IMR-90 (cell line): ENCODE measurements at regions not wholly inside any gene's neighbourhood (a gene's known extent, or its start where the extent isn't known, plus 50 kb on each side); places are given as distances from the start of the nearest gene placed in this dataset.

Experiments used
- ATAC-seq: fragments of 200-7000 bp; cut with Tn5 transposase; 2 replicates; pipeline ENCODE4 v1.9.1; 2020; ENCODE audit warnings: low read depth, mild to moderate bottlenecking, moderate library complexity
- BruUV-seq: library from RNA; stranded (reverse); fragments of 400-500 nt; replicated peaks from 2 replicates; lab custom pipeline; 2021; lab: Mats Ljungman, UMichigan
- CTCF ChIA-PET: fragments of 300-600 bp; formaldehyde crosslinking; extraction: SDS; loops from one replicate; lab custom pipeline; 2021; ENCODE audit warnings: antibody characterized with exemption; lab: Yijun Ruan, JAX
- POLR2A ChIA-PET: fragments of 300-600 bp; sonication (Branson Sonifier 250); formaldehyde crosslinking; loops from one replicate; lab custom pipeline; 2022; ENCODE audit warnings: antibody characterized with exemption; ENCODE audit not compliant: unreplicated experiment; lab: Charles Lee
- DNase-seq: peaks from one replicate; pipeline ENCODE4 v3.0.0; 2013
- H2AFZ ChIP-seq: replicated peaks from 2 replicates; pipeline ENCODE3; 2013; ENCODE audit warnings: low read length, mild to moderate bottlenecking; ENCODE audit not compliant: poor library complexity
- H2AK5ac ChIP-seq: 2 replicates; pipeline ENCODE4 v1.6.1; 2013; ENCODE audit warnings: low read depth, low read length, inconsistent platforms
- H2AK9ac ChIP-seq: replicated peaks from 2 replicates; pipeline ENCODE3; 2013; ENCODE audit warnings: mild to moderate bottlenecking, low read depth, low read length, moderate library complexity; ENCODE audit not compliant: poor library complexity
- H2BK120ac ChIP-seq: 2 replicates; pipeline ENCODE4 v1.6.1; 2013; ENCODE audit warnings: low read depth, low read length, inconsistent platforms
- H2BK15ac ChIP-seq: 3 replicates; pipeline ENCODE4 v1.6.1; 2013; ENCODE audit warnings: low read depth, low read length, inconsistent platforms
- H2BK20ac ChIP-seq: 2 replicates; pipeline ENCODE4 v1.6.1; 2013; ENCODE audit warnings: low read depth, mild to moderate bottlenecking, inconsistent platforms, low read length, moderate library complexity
- H2BK5ac ChIP-seq: 2 replicates; pipeline ENCODE4 v1.6.1; 2013; ENCODE audit warnings: mild to moderate bottlenecking, low read depth, low read length, inconsistent platforms; ENCODE audit not compliant: poor library complexity, severe bottlenecking
- H3K14ac ChIP-seq: replicated peaks from 2 replicates; pipeline ENCODE4 v1.6.1; 2013; ENCODE audit warnings: low read depth, low read length, inconsistent platforms
- H3K18ac ChIP-seq: 2 replicates; pipeline ENCODE4 v1.6.1; 2013; ENCODE audit warnings: low read depth, low read length, control low read depth
- H3K23ac ChIP-seq: 2 replicates; pipeline ENCODE4 v1.6.1; 2013; ENCODE audit warnings: low read depth, low read length, inconsistent platforms
- H3K27ac ChIP-seq: 2 replicates; pipeline ENCODE4 v1.5.1; 2013; ENCODE audit warnings: mild to moderate bottlenecking, control low read depth, low read length; ENCODE audit not compliant: insufficient read depth
- H3K27me3 ChIP-seq: 2 replicates; pipeline ENCODE4 v1.6.1; 2013; ENCODE audit warnings: low read length; ENCODE audit not compliant: control insufficient read depth, insufficient read depth
- H3K36me3 ChIP-seq: 2 replicates; pipeline ENCODE4 v1.6.1; 2013; ENCODE audit warnings: low read length, mixed read lengths; ENCODE audit not compliant: control insufficient read depth, insufficient read depth
- H3K4ac ChIP-seq: 2 replicates; pipeline ENCODE4 v1.6.1; 2013; ENCODE audit warnings: low read depth, low read length, inconsistent platforms
- H3K4me1 ChIP-seq: 2 replicates; pipeline ENCODE4 v1.6.1; 2013; ENCODE audit warnings: low read length, mixed read lengths; ENCODE audit not compliant: control insufficient read depth, insufficient read depth
- H3K4me2 ChIP-seq: 2 replicates; pipeline ENCODE4 v1.6.1; 2013; ENCODE audit warnings: low read depth, mild to moderate bottlenecking, control low read depth, low read length, moderate library complexity
- H3K4me3 ChIP-seq: 2 replicates; pipeline ENCODE4 v1.5.1; 2013; ENCODE audit warnings: low read depth, mild to moderate bottlenecking, control low read depth, low read length, moderate library complexity; ENCODE audit not compliant: insufficient read depth
- H3K56ac ChIP-seq: 2 replicates; pipeline ENCODE4 v1.6.1; 2013; ENCODE audit warnings: low read length, inconsistent platforms; ENCODE audit not compliant: insufficient read depth; ENCODE audit errors: extremely low read depth
- H3K79me1 ChIP-seq, 2 experiments: 2 replicates each; pipeline ENCODE4 v1.6.1; 2013; ENCODE audit warnings: low read length in 2 of 2, inconsistent platforms in 1 of 2, low read depth in 1 of 2
- H3K9ac ChIP-seq: 2 replicates; pipeline ENCODE4 v1.6.1; 2013; ENCODE audit warnings: low read depth, low read length, control low read depth
- H3K9me1 ChIP-seq: 2 replicates; pipeline ENCODE4 v1.6.1; 2013; ENCODE audit warnings: low read length, inconsistent platforms; ENCODE audit not compliant: insufficient read depth
- H3K9me3 ChIP-seq: 2 replicates; pipeline ENCODE4 v1.6.1; 2013; ENCODE audit warnings: low read length; ENCODE audit not compliant: control insufficient read depth, insufficient read depth
- H4K20me1 ChIP-seq: 2 replicates; pipeline ENCODE4 v1.6.1; 2013; ENCODE audit warnings: low read length, inconsistent platforms; ENCODE audit not compliant: insufficient read depth
- H4K5ac ChIP-seq: 2 replicates; pipeline ENCODE4 v1.6.1; 2013; ENCODE audit warnings: mild to moderate bottlenecking, low read depth, low read length, control low read depth
- H4K8ac ChIP-seq, 2 experiments: 2 replicates each; pipeline ENCODE4 v1.6.1; 2013; ENCODE audit warnings: low read depth in 2 of 2, low read length in 2 of 2, control low read depth in 1 of 2, inconsistent platforms in 1 of 2
- H4K91ac ChIP-seq: 2 replicates; pipeline ENCODE4 v1.6.1; 2013; ENCODE audit warnings: low read depth, low read length, inconsistent platforms; ENCODE audit not compliant: insufficient read depth
- BHLHE40 ChIP-seq: fragments of 150-350 bp; IDR thresholded peaks from 2 replicates; pipeline ENCODE4 v1.6.1; 2016; ENCODE audit warnings: mild to moderate bottlenecking, low read depth, low read length
- CEBPB ChIP-seq: IDR thresholded peaks from 2 replicates; pipeline ENCODE4 v1.6.1; 2012; ENCODE audit warnings: low read depth, low read length, improper control_type of control experiment
- CHD1 ChIP-seq: IDR thresholded peaks from 2 replicates; pipeline ENCODE4 v1.6.1; 2012; ENCODE audit warnings: low read depth, low read length, improper control_type of control experiment
- CTCF ChIP-seq: conservative IDR thresholded peaks from 2 replicates; pipeline ENCODE4 v1.5.1; 2012; ENCODE audit warnings: mild to moderate bottlenecking, low read depth, low read length, improper control_type of control experiment
- ELK1 ChIP-seq: fragments of 150-350 bp; IDR thresholded peaks from 2 replicates; pipeline ENCODE4 v1.6.1; 2016; ENCODE audit warnings: low read depth, mild to moderate bottlenecking, low read length, moderate library complexity, borderline replicate concordance
- FOS ChIP-seq: fragments of 150-350 bp; IDR thresholded peaks from 2 replicates; pipeline ENCODE4 v1.6.1; 2016; ENCODE audit warnings: low read depth, low read length
- MAFK ChIP-seq: IDR thresholded peaks from 2 replicates; pipeline ENCODE4 v1.6.1; 2012; ENCODE audit warnings: low read depth, low read length, improper control_type of control experiment
- MAZ ChIP-seq: IDR thresholded peaks from 2 replicates; pipeline ENCODE4 v1.6.1; 2012; ENCODE audit warnings: low read depth, mild to moderate bottlenecking, low read length, improper control_type of control experiment, moderate library complexity, borderline replicate concordance
- MXI1 ChIP-seq: IDR thresholded peaks from 2 replicates; pipeline ENCODE4 v1.6.1; 2012; ENCODE audit warnings: low read depth, mild to moderate bottlenecking, low read length, moderate library complexity, borderline replicate concordance
- NFE2L2 ChIP-seq: fragments of 150-350 bp; IDR thresholded peaks from 2 replicates; pipeline ENCODE4 v1.6.1; 2016; ENCODE audit warnings: low read depth, mild to moderate bottlenecking, low read length
- POLR2A ChIP-seq: IDR thresholded peaks from 2 replicates; pipeline ENCODE4 v1.6.1; 2012; ENCODE audit warnings: mild to moderate bottlenecking, low read depth, low read length
- RAD21 ChIP-seq: IDR thresholded peaks from 2 replicates; pipeline ENCODE4 v1.6.1; 2012; ENCODE audit warnings: low read length, improper control_type of control experiment
- RCOR1 ChIP-seq: IDR thresholded peaks from 2 replicates; pipeline ENCODE4 v1.6.1; 2012; ENCODE audit warnings: mild to moderate bottlenecking, low read length, improper control_type of control experiment; ENCODE audit not compliant: insufficient replicate concordance
- RFX5 ChIP-seq: IDR thresholded peaks from 2 replicates; pipeline ENCODE4 v1.8.0; 2012; ENCODE audit warnings: low read depth, mild to moderate bottlenecking, low read length, moderate library complexity
- SMC3 ChIP-seq: fragments of 150-350 bp; IDR thresholded peaks from 2 replicates; pipeline ENCODE4 v1.6.1; 2016; ENCODE audit warnings: low read depth, mild to moderate bottlenecking, antibody characterized with exemption, low read length, moderate library complexity
- USF2 ChIP-seq: fragments of 150-350 bp; IDR thresholded peaks from 2 replicates; pipeline ENCODE4 v1.6.1; 2017; ENCODE audit warnings: mild to moderate bottlenecking, antibody characterized with exemption, low read length, low read depth
- WGBS, 2 experiments: methylation state at CpG; one replicate each; pipeline versions ENCODE4 v1.1.5 to v1.1.7; 2013; ENCODE audit warnings: missing lambda C conversion rate in 2 of 2; ENCODE audit not compliant: insufficient read length in 1 of 2; ENCODE audit errors: extremely low coverage in 2 of 2; 5-methylcytosine and 5-hydroxymethylcytosine counted together
- dilution Hi-C: fragments of 300-500 bp; cut with HindIII; formaldehyde crosslinking; loops from one replicate; pipeline ENCODE4 v1.14.3; 2018; ENCODE audit warnings: low sequenced_read_pairs; ENCODE audit not compliant: unreplicated experiment
- in situ Hi-C: fragments of 300-500 bp; cut with MboI; formaldehyde crosslinking; loops from 3 replicates; pipeline ENCODE4 v1.14.3; 2019; ENCODE audit warnings: low sequenced_read_pairs, inconsistent platforms, mixed read lengths
- intact Hi-C: fragments of 100-400 bp; cut with micrococcal nuclease; formaldehyde crosslinking; loops from 2 replicates; pipeline ENCODE4 v1.10.0; 2022

- Histone ChIP-seq H2BK5ac (no peak overlapping the region), H2AK9ac (no peak overlapping the region), H3K79me1 (no peaks in the 10 kb centered on the region), H3K56ac (no peak overlapping the region), H3K9me1 (no peaks in the 10 kb centered on the region), H4K8ac (no peak overlapping the region), H4K20me1 (no peaks in the 10 kb centered on the region), H3K23ac (no peak overlapping the region), H3K4me3 (no peak overlapping the region), H3K4ac (no peak overlapping the region), H2AFZ (no peak overlapping the region), H3K14ac (no peak overlapping the region), H3K4me1 (no peaks in the 10 kb centered on the region), H3K4me2 (no peak overlapping the region), H3K9me3 (peaks cover 8% of the 10 kb centered on the region), H3K27me3 (no peaks in the 10 kb centered on the region), H3K27ac (no peak overlapping the region), H3K9ac (no peak overlapping the region), H2BK20ac (no peak overlapping the region), H2BK120ac (no peak overlapping the region), H4K5ac (no peak overlapping the region), H2AK5ac (no peak overlapping the region), H2BK15ac (no peak overlapping the region), H3K18ac (no peak overlapping the region), H3K36me3 (no peaks in the 10 kb centered on the region), H4K91ac (no peak overlapping the region)
- dilution Hi-C loops (no loop called here), in situ Hi-C loops (no loop called here), intact Hi-C loops (no loop called here)
- TF ChIP-seq SMC3 (no peak), RCOR1 (no peak), FOS (no peak), NFE2L2 (no peak), MXI1 (no peak), CTCF (no peak), BHLHE40 (no peak), CHD1 (no peak), ELK1 (no peak), RAD21 (no peak), MAZ (no peak), USF2 (no peak), CEBPB (no peak), RFX5 (no peak), POLR2A (no peak), MAFK (no peak)
- ATAC-seq (no peak), DNase-seq (no peak)
- BruUV-seq: no TSS peak
- ChIA-PET POLR2A (no interaction called here), CTCF (interaction anchor here (0.6 kb wide), 1 partner anchor 125 kb away, joined by 3 read pairs; no protein-coding TSS in a partner anchor)
- WGBS, 2 experiments: no CpG with 5 or more reads among the region's 5 CpGs
Measured at GRCh38 chr3:26312816-26313215, 309.8 kb upstream of the LRRC3B start.
